GM18517 (cell line): ENCODE measurements at regions not wholly inside any gene's neighbourhood (a gene's known extent, or its start where the extent isn't known, plus 50 kb on each side); places are given as distances from the start of the nearest gene placed in this dataset.
A peak's percentile ranks its signal among the peaks of the same experiment; 100 is the strongest.
"Not testable (repeated sequence)": the region's sequence is repeated elsewhere in the genome, so short reads cannot be mapped to it uniquely, and the experiment has no call there.

ENCODE experiments used
- ATAC-seq: cut with Tn5 transposase; IDR thresholded peaks from one replicate; pipeline ENCODE4 v1.9.1; 2021; ENCODE audit warnings: mild to moderate bottlenecking, moderate library complexity; ENCODE audit not compliant: unreplicated experiment

DNA sequence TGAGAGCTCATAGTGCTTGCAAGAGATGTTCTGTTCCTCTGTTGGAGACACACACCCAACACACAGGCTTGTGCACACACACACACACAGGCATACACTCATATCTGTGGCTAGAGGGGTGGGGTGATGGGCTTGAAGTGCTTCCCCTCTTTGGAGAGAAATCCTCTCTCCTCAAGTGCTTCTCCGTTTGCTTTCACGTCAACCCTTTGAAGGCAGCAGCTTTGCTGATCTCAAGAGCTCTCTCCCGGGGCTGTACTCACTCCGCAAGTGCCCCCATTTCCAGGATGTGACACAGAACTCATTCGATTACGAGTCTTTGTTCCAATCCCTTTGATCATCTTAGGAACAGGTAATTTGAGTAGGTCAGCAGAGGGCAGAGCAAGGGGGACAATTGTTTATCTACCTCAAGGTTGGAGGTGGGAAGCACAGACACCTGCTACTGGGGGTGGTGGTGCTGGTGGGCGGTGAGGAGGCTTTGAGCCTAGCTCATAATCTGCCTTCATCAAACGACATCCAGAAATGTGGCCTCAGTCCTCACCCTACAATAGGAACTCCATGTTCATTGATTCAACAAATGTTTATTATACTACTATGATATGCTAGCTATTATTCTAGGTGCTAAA lies 529.8 kb upstream of the CADM1 start:
- ATAC-seq: no peak

DNA sequence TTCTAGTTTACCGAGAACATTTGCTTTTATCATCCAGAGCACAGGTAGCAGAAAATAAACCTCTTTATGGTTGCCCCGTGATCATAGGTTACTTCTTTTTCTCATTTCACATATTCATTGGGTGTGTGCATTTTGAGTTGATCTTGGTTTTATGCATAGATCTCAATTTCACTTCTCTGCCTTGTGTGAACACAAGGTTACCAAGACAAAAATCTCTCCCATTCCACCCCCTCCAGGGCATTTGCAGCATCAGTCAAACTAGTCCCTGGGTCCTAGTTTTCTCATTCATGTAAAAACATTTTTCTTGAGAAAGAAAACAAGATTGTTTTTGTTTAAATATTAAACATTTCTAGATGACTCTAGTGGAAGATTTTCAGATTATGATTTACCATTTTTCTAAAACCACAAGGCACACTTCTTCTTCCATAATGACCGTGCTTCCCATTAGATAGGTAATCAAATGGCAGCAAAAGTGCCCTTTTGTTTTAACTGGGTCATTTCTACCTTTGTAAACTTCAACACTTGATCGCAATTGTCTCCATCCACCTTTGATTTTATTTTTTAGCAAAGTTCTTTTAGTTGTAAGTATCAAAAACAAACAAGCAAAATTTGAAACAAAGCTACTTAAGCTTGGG lies 526.6 kb upstream of the CADM1 start:
- ATAC-seq: no peak

DNA sequence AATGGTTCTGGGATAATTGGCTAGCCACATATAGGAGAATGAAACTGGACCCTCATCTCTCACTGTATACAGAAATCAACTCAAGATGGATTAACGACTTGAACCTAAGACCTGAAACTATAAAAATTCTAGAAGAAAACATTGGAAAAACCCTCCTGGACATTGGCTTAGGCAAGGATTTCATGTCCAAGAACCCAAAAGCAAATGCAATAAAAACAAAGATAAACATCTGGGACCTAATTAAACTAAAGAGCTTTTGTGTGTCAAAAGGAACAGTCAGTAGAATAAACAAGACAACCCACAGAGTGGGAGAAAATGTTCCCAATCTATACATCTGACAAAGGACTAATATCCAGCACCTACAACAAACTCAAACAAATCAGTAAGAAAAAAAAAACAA lies 524.3 kb upstream of the CADM1 start:
- not testable (repeated sequence) for ATAC-seq

GRCh38 chr11:115999437-115999836 lies 495.2 kb upstream of the CADM1 start:
- ATAC-seq: no peak

- peak; percentile 23 for ATAC-seq
These were observed 492.6 kb upstream of the CADM1 start for GRCh38 chr11:115996808-115997188.

DNA sequence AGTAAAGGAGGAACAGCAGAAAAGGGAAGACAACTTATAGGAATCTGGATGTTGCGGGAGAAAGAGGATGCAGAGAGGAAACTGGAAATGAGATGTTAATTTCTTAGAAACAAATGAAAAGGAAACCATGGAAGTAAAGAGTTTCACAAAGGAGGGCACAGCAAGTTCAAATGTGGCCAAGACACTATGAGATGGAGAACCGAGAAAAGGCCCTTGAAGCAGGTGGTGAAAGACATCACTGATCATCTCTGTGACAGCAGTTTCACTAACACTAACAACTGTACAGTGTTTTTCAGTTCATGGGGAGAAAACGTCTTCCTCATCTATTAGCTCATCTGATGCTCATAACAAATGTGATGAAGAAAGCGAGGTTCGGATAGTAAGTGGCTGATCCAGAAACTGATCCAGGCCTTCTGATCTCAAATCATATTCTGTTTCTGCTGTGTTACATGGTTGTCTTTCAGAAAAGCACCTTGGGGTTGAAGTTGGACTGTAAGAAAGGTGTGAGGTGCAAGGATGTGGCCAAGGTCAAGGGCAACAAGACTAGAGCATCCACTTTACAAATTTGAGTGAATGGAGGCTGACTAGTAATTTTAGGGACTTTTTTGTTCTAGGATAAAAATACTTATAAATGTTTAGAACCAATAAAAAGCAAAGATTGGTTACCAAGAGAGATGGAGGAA lies 492.1 kb upstream of the CADM1 start:
- ATAC-seq: peak; percentile 98

DNA sequence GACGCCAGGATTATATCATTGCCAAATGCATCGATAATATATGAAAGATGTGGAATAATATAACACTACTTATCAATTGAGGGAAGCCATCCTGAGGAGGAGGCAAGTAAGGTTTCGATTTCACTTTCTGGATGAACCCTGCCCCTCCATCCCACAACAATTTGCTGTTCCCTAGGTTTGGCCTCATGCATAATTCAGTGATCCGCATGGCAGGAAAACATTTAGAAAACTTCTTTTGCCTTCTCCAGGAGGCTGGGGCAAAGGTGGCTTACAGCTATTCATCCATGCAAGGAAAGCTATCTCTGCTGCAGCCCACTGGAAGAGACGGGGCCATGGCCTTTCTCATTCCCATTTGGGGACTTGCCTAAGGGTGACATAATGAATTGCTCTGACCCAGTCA lies 489.4 kb upstream of the CADM1 start:
- no peak for ATAC-seq

- no peak for ATAC-seq
These were observed 485.8 kb upstream of the CADM1 start for GRCh38 chr11:115990004-115990447.

- ATAC-seq: no peak
These were observed 481.7 kb upstream of the CADM1 start for GRCh38 chr11:115985896-115986295.

DNA sequence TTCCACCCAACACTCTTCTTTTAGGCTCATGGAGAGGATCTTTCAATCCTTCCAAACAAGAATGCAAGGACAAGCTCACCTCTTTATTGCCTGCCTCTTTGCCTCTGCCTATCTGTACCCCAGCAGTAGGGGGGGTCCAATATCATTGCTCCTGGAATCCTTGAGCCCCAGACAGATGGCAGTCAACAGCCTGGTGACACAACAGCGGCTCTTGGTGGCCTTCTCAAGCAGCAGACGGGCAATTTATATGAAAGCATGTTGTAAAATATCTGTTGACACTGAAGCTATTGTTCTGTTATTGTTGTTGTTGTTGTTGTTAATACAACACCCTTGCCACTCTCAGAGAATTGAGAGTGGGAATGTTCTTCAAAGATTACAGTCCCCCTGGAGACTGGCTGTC lies 480.0 kb upstream of the CADM1 start:
- no peak for ATAC-seq

DNA sequence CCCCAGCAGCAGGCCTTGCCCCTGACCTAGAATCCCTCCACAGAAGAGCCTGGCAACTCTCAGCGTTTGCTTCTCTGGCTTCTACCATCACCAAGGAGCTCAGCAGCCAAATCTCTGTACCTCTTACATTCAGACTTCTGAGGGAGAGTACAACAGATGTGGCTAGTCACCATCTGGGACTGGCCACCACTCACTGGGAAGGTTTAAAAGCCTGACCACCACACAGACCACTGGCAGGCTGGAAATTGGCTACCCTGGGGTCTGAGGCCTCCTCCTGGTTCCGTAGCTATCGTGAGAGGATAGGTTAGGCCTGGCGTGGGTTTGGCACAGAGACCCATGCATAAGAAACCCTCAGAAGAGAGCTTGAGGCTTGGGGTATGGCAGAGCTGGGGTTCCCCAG lies 478.5 kb upstream of the CADM1 start:
- no peak for ATAC-seq

GRCh38 chr11:115981814-115982471 lies 477.7 kb upstream of the CADM1 start:
- ATAC-seq: no peak

- ATAC-seq: no peak
These were observed 476.9 kb upstream of the CADM1 start for GRCh38 chr11:115981104-115981481.

DNA sequence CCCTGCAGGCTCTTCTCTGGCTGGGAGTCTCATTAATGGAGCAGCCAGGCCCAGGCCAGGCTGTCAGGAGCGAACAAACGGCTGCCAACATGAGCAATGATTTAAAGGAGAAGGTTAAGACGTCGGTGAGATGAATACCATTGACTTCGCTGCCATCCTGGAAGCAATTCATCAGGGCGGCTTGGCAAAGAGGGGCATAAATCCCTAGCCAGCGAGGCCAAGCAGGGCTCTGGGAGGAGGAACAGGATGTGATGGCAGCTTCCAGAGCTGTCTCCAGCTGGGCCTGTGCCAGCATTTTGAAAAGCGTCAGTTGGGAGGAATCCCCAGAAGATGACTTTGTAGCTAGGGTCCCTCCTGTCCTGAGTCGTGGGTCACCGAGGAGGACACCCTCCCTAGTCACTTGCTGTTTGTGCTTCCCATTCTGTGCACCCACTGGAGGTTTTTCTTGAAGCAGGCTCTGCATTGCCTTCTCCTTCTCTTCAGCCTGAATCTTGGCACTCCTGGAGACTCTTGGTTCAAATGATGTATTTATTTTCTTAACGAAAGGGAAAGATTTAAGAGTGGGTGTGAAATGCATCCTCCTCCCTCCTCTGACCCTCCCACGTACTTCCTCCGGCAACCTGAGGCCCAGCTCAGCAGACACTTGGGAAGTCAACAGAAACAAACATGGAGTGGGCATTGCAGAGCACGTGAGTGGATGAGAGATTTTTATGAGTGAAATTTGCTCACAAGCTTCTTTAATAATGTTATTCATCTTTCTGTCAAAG lies 476.3 kb upstream of the CADM1 start:
- ATAC-seq: no peak

DNA sequence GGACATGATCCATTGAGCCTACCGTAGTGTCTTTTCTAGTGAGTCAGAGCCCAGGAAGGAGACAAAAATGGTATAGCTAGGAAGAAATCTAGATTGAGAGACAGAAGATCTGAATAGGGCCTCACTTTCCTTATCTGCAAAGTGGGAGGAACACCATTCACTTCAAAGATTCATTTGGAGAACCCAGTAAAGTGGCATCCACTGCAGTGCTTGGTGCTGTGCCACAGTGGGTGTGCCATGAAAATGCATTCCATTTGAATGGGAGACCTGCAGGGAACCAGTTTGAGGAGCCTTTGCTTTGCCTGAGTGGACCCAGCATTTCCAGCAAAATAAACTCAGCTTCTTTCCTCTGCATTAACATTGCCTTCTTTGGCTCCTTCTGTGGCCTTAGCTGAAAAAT lies 470.5 kb upstream of the CADM1 start:
- ATAC-seq: no peak

DNA sequence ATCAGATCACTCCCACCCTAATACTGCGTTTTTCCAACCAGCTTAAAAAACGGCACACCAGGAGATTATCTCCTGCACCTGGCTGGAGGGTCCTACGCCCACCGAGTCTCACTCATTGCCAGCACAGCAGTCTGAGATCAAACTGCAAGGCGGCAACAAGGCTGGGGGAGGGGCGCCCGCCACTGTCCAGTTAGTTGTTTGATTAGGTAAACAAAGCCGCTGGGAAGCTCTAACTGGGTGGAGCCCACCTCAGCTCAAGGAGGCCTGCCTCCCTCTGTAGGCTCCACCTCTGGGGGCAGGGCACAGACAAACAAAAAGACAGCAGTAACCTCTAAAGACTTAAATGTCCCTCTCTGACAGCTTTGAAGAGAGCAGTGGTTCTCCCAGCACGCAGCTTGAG lies 463.0 kb upstream of the CADM1 start:
- ATAC-seq: not testable (repeated sequence)

- no peak for ATAC-seq
These were observed 461.7 kb upstream of the CADM1 start for GRCh38 chr11:115965767-115966504.

DNA sequence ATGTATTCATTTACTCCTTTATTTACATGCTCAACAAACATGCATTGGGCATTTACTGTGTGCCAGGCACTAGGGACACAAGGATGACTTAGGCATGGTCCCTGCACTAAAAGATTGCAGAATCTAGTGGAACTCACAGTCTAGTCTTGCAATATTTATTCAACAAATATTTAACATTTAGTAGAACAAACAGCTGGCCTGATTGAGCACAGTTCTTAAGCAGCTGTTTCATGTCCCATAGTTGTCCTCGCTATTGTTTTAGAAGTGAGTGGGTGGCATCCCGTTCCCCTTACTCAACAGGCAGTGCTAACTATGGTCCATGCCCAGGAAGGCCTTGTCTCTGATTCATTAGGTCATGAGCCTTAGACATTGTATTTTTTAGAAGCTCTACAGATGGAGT lies 459.9 kb upstream of the CADM1 start:
- ATAC-seq: no peak

GRCh38 chr11:115963156-115963555 lies 458.9 kb upstream of the CADM1 start:
- ATAC-seq: no peak
